Thyroid gland (tissue), 4 donors: ENCODE measurements at regions not wholly inside any gene's neighbourhood (a gene's known extent, or its start where the extent isn't known, plus 50 kb on each side); places are given as distances from the start of the nearest gene placed in this dataset.

Source experiments
- POLR2A ChIP-seq, 2 donors: fragments of 450-650 bp; IDR thresholded peaks; one replicate each; pipeline ENCODE4 v1.6.1; 2017; ENCODE audit warnings: antibody characterized with exemption in 2 of 2, mild to moderate bottlenecking in 2 of 2, moderate library complexity in 1 of 2
- TF ChIP-seq, protein P1 (sequence below), 6 experiments: fragments of 200-600 bp in 3 of 6; fragments of 450-650 bp in 3 of 6; sonication (generic) in 3 of 6; IDR thresholded peaks; one replicate each; pipeline ENCODE4 v1.5.1; 2016 to 2019; ENCODE audit warnings: antibody characterized with exemption in 6 of 6, mild to moderate bottlenecking in 2 of 6, inconsistent platforms in 1 of 6, moderate library complexity in 1 of 6

DNA sequence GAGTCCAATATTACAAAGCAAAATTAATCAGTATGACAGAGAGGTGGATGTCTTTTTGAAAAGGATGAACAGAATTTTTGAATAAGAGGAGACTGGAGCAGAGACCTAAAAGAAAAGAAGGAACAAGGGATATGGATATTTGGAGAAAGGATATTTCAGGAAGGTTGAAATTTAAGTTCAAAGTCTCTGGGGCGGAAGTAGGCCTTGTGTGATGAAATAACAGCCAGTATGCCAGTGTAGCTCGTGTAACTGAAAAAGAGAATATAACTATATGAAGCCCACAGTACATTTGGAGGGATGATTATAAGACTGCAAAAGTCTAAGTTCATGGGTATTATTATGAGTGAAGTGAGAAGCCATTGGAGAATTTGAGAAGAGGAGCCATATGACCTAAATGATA is 766.7 kb downstream of the GBE1 start:
- TF ChIP-seq POLR2A (IDR thresholded peaks at IDR 0.05), result no peak
- TF ChIP-seq, protein P1, sequence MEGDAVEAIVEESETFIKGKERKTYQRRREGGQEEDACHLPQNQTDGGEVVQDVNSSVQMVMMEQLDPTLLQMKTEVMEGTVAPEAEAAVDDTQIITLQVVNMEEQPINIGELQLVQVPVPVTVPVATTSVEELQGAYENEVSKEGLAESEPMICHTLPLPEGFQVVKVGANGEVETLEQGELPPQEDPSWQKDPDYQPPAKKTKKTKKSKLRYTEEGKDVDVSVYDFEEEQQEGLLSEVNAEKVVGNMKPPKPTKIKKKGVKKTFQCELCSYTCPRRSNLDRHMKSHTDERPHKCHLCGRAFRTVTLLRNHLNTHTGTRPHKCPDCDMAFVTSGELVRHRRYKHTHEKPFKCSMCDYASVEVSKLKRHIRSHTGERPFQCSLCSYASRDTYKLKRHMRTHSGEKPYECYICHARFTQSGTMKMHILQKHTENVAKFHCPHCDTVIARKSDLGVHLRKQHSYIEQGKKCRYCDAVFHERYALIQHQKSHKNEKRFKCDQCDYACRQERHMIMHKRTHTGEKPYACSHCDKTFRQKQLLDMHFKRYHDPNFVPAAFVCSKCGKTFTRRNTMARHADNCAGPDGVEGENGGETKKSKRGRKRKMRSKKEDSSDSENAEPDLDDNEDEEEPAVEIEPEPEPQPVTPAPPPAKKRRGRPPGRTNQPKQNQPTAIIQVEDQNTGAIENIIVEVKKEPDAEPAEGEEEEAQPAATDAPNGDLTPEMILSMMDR (IDR thresholded peaks at IDR 0.05), result no peak
